Fibroblast of pulmonary artery (primary cell): ENCODE measurements at regions not wholly inside any gene's neighbourhood (a gene's known extent, or its start where the extent isn't known, plus 50 kb on each side); places are given as distances from the start of the nearest gene placed in this dataset.

Source experiments
- DNase-seq: peaks from one replicate; pipeline ENCODE4 v3.0.0-alpha.2; 2010; ENCODE audit warnings: low read depth
- H3K4me3 ChIP-seq: replicated peaks from 2 replicates; pipeline ENCODE4 v1.5.1; 2011; ENCODE audit warnings: low read depth, mild to moderate bottlenecking, control low read depth, low read length, moderate library complexity
- TF ChIP-seq, protein P1 (sequence below): IDR thresholded peaks from 2 replicates; pipeline ENCODE4 v1.5.1; 2011; ENCODE audit warnings: mild to moderate bottlenecking, control low read depth, low read length, inconsistent platforms; ENCODE audit errors: missing control alignments

DNA sequence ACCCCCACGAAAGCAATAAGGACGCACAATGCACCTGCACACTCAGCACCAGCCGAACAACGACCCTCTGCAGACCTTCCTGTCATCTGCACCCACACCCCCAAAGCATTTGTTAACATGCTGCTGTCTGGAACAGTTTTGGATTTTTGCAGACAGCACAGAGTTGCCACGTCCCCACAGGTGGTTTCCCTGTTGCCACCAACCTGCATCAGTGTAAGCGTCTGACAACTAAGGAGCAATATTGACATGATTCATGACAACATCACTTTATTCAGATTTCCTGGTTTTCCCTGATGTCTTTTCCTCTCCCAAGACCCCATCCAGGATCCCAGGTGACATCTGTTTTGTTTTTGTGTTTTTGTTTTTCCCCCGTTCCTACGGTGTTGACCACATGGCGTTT lies 150.7 kb upstream of the C14orf180 start:
- DNase-seq = no peak
- TF ChIP-seq, protein P1, sequence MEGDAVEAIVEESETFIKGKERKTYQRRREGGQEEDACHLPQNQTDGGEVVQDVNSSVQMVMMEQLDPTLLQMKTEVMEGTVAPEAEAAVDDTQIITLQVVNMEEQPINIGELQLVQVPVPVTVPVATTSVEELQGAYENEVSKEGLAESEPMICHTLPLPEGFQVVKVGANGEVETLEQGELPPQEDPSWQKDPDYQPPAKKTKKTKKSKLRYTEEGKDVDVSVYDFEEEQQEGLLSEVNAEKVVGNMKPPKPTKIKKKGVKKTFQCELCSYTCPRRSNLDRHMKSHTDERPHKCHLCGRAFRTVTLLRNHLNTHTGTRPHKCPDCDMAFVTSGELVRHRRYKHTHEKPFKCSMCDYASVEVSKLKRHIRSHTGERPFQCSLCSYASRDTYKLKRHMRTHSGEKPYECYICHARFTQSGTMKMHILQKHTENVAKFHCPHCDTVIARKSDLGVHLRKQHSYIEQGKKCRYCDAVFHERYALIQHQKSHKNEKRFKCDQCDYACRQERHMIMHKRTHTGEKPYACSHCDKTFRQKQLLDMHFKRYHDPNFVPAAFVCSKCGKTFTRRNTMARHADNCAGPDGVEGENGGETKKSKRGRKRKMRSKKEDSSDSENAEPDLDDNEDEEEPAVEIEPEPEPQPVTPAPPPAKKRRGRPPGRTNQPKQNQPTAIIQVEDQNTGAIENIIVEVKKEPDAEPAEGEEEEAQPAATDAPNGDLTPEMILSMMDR = no peak
- H3K4me3 ChIP-seq = no peak overlapping the region

DNA sequence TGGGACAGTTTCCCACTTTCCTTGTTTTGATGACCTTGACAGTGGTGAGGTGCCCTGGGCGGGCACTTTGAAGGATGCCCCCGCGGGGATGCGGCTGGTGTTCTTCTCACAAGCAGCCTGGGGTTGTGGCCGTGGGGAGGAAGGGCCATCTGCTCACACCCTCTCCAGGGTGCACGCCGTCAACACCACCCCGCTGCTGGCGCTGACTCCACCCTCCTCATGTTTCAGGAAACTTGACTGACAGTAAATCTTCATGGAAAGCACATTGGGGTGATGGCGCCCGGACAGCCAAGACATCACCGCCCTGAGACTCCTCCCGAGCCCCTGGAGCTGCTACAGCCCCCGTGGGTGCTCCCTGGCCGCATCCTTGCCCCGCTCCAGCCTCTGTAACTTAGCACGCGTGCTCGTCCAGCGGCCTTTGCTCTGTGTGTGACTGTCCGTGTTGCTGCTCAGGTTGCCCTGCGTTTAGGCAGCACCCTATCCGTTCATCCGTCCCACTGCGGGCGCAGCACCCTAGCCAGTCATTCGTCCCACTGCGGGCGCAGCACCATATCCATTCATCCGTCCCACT lies 150.2 kb upstream of the C14orf180 start:
- TF ChIP-seq, protein P1 = no peak
- no peak for DNase-seq
- no peak overlapping the region for H3K4me3 ChIP-seq

DNA sequence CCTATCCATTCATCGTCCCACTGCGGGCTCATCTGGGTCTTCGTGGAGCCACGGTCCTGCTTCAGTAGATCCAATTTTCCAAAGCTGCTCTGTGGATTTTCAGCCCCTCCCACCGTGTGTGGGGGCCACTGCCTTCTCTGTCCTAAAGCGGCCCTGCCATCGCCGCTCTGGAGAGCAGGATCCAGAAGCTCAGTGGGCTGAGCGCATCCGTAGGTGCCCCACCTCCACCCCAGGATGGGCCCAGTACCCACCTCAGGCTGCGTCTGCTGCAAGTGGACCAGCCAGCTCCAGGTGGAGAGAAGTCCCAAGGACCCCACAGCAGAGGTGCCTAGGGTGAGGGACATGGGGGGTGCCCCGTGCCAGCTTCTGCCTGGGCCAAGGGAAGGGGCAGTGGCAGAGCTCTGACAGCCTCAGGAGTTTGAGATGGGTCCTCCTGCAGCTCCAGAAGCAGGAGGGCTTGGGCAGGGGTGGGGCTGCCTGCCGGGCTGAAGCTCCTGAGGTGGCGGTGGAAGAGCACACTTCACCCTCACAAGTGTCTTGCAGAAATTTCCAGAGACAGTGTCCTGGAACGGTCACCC lies 148.1 kb upstream of the C14orf180 start:
- DNase-seq = no peak

DNA sequence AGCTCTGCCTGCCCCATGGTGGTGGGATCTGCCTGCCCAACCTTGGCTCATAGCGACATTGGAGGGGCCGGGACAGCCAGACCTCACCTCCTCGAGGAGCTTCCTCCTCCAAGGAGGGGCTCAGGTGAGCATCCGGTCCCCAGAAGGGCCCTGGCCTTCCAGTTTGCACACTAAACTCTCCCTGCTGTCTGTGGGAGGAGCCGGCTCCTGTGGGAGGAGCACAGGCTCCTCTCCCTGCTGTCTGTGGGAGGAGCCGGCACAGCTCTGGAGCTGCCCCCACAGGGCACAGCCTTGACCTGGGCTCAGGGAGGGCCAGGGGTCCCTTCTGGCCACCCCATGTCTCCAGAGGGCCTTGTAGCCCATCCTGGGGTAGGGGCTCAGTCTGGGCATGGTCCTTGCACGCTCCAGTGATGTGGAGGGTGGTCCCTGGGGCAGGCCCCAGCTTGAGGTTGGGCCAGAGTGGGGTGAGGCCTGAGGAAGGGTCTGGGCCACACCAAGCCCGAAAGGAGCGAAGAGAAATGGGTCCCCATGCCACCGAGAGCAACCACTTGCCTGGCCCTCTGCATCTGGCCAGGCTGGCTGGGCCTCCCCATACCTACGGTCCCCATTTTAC lies 147.5 kb upstream of the C14orf180 start:
- TF ChIP-seq, protein P1 = no peak
- DNase-seq = no peak
- no peak overlapping the region for H3K4me3 ChIP-seq

More for the DNA sequence above, 148.1 kb upstream of the C14orf180 start:
- TF ChIP-seq, protein P1 = no peak
- H3K4me3 ChIP-seq = no peak overlapping the region

DNA sequence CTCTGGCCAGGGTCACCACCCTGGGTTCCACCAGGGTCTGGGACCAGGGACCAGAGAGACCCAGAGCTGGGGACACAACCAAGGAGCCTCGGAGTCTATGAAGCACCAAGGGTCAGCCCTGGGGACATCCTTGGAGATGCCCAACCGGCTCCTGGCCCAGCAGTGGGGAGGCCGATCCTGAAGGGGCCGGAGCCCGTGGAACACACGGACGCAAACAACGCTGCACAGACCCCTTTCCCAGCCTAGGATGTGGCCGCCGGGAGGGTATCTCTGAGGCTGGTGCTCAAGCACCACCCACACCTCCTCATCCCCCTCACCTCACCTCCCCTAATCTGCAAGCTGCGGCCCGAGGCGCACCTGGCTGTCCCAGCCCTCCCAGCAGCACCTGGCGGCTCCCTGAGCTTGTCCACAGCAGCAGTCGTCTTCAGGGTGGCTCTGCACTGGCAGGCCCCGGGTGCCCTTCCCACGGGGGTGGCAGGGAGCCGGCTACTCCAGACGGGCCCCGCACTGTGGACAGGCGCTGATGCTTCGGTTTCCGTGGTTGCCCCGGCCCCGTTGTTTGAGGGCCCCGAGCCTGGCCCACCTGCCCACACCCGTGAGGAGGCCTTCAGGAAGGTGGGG lies 146.8 kb upstream of the C14orf180 start:
- DNase-seq = no peak
- H3K4me3 ChIP-seq = no peak overlapping the region
- TF ChIP-seq, protein P1 = no peak

DNA sequence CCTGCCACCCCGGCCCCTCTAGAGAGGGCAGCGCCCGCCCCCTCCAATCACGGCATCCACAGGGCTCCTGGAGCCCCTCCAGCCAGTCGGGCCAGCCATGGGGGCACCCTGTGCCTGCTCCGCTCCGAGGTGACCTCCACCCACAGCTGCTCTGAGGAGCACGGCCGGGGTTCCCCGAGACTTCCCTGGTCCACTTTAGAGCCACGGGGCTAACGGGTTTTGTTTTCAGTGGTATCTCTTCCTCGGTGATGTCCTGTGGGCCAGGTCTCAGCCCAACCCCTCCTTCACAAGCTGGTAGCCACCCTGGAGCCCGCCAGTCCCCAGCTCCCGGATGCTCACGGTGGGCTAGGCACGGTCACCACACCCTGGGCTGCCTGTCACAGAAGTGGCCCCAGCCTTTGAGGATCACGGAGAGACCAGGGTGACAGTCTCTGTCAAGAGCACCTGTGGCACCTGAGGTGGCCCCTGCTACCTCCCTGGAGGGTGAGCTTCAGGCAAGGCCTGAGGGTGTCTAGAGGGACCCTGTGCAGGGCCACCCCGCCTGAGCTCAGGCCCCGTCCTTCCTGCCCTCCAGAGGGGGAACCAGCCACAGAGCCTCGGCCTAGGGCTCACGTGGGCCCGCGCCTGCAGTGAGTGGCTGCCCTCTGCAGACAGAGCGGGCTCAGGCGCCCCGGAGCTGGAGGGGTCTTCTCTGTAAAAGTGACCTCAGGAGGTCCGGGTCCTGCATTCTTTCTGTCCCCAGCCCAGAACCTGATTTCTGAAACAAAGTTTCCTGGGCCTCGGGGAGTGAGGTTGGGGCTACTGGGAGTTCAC lies 146.0 kb upstream of the C14orf180 start:
- TF ChIP-seq, protein P1 = no peak
- no peak overlapping the region for H3K4me3 ChIP-seq
- no peak for DNase-seq
